ENCODE measurements at regions not wholly inside any gene's neighbourhood (a gene's known extent, or its start where the extent isn't known, plus 50 kb on each side); places are given as distances from the start of the nearest gene placed in this dataset.

DNA sequence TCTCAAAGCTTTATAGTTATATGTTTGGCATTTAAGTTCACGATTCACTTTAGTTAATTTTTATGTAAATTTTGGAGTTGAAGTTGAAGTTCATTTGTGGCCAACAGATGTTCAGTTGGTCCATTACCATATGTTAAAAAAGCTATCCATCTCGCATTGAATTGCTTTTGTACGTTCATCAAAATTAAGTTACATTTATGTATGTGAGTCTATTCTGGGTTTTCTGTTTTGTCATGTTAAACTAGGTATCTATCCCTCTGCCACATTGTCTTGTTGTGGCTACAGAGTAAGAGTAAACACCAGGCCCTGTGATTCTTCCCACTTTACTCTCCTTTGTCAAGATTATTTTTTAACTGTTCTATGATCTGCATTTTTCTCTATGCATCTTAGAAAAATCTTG is 237.3 kb downstream of the BMP2 start:
- TF ChIP-seq POLR2AphosphoS5 (IDR thresholded peaks at IDR 0.05) = no peak
- TF ChIP-seq POLR2A (IDR thresholded peaks at IDR 0.05) = no peak
- TF ChIP-seq CTCF (IDR thresholded peaks at IDR 0.05) = no peak
- no peak overlapping the region for H3K4me3 ChIP-seq
- H3K36me3 ChIP-seq = no peaks in the 10 kb centered on the region
- no peak overlapping the region for H3K27ac ChIP-seq
- WGBS = 94% methylated on average over 3 of the region's 3 CpGs
- H3K9me3 ChIP-seq = no peaks in the 10 kb centered on the region
- H3K27me3 ChIP-seq (replicated peaks; ENCODE audit: insufficient read depth) = no peaks in the 10 kb centered on the region
- no peaks in the 10 kb centered on the region for H3K4me1 ChIP-seq (replicated peaks)
- intact Hi-C loops (cut with DNase I) = no loop called here
- no peak for DNase-seq (ENCODE audit: low spot score)

- TF ChIP-seq CTCF (IDR thresholded peaks at IDR 0.05) = no peak
- no peak for TF ChIP-seq POLR2A (IDR thresholded peaks at IDR 0.05)
- TF ChIP-seq POLR2AphosphoS5 (IDR thresholded peaks at IDR 0.05) = no peak
- Histone ChIP-seq H3K27ac (no peak overlapping the region), H3K27me3 (replicated peaks; ENCODE audit: insufficient read depth) (no peaks in the 10 kb centered on the region), H3K4me1 (replicated peaks) (no peaks in the 10 kb centered on the region), H3K4me3 (no peak overlapping the region), H3K36me3 (no peaks in the 10 kb centered on the region), H3K9me3 (no peaks in the 10 kb centered on the region)
- 74% methylated on average over 5 of the region's 5 CpGs for WGBS
- intact Hi-C loops (cut with DNase I) = no loop called here
- no peak for DNase-seq (ENCODE audit: low spot score)
Measured at GRCh38 chr20:7010527-7010926, 243.0 kb downstream of the BMP2 start.

GRCh38 chr20:7015257-7015656 is 247.8 kb downstream of the BMP2 start:
- no peak overlapping the region for H3K27ac ChIP-seq
- no peak for DNase-seq (ENCODE audit: low spot score)
- H3K4me3 ChIP-seq = no peak overlapping the region
- TF ChIP-seq CTCF (IDR thresholded peaks at IDR 0.05) (no peak), POLR2A (IDR thresholded peaks at IDR 0.05) (no peak), POLR2AphosphoS5 (IDR thresholded peaks at IDR 0.05) (no peak)
- no peaks in the 10 kb centered on the region for H3K27me3 ChIP-seq (replicated peaks; ENCODE audit: insufficient read depth)
- no peaks in the 10 kb centered on the region for H3K36me3 ChIP-seq
- WGBS = 67% methylated on average over 1 of the region's 1 CpG
- H3K4me1 ChIP-seq (replicated peaks) = no peaks in the 10 kb centered on the region
- intact Hi-C loops (cut with DNase I) = no loop called here
- no peaks in the 10 kb centered on the region for H3K9me3 ChIP-seq

- no peaks in the 10 kb centered on the region for H3K9me3 ChIP-seq
- H3K4me1 ChIP-seq (replicated peaks) = no peaks in the 10 kb centered on the region
- 50% methylated on average over 1 of the region's 1 CpG for WGBS
- intact Hi-C loops (cut with DNase I) = no loop called here
- no peaks in the 10 kb centered on the region for H3K36me3 ChIP-seq
- H3K4me3 ChIP-seq = no peak overlapping the region
- no peak for DNase-seq (ENCODE audit: low spot score)
- TF ChIP-seq POLR2AphosphoS5 (IDR thresholded peaks at IDR 0.05) (no peak), POLR2A (IDR thresholded peaks at IDR 0.05) (no peak), CTCF (IDR thresholded peaks at IDR 0.05) (no peak)
- H3K27me3 ChIP-seq (replicated peaks; ENCODE audit: insufficient read depth) = no peaks in the 10 kb centered on the region
- no peak overlapping the region for H3K27ac ChIP-seq
Measured at GRCh38 chr20:7022597-7022996, 255.1 kb downstream of the BMP2 start.

- TF ChIP-seq POLR2AphosphoS5 (IDR thresholded peaks at IDR 0.05) (no peak), CTCF (IDR thresholded peaks at IDR 0.05) (no peak), POLR2A (IDR thresholded peaks at IDR 0.05) (no peak)
- H3K9me3 ChIP-seq = no peaks in the 10 kb centered on the region
- no peaks in the 10 kb centered on the region for H3K4me1 ChIP-seq (replicated peaks)
- no peak overlapping the region for H3K27ac ChIP-seq
- DNase-seq (ENCODE audit: low spot score) = no peak
- intact Hi-C loops (cut with DNase I) = no loop called here
- no peaks in the 10 kb centered on the region for H3K27me3 ChIP-seq (replicated peaks; ENCODE audit: insufficient read depth)
- 34% methylated on average over 4 of the region's 4 CpGs for WGBS
- H3K4me3 ChIP-seq = no peak overlapping the region
- no peaks in the 10 kb centered on the region for H3K36me3 ChIP-seq
Measured at GRCh38 chr20:7025635-7026034, 258.1 kb downstream of the BMP2 start.
